ENCODE measurements at regions not wholly inside any gene's neighbourhood (a gene's known extent, or its start where the extent isn't known, plus 50 kb on each side); places are given as distances from the start of the nearest gene placed in this dataset.

GRCh38 chr5:5967944-5968343, 410.4 kb downstream of the MED10 start:
- Histone ChIP-seq H3K23me2 (ENCODE audit: insufficient read length, low read depth, low read length, poor library complexity, severe bottlenecking) (no peaks in the 10 kb centered on the region), H4K91ac (ENCODE audit: insufficient read length, low read depth, low read length) (no peak overlapping the region), H3K14ac (ENCODE audit: insufficient read depth, low read length) (no peak overlapping the region), H3K9ac (ENCODE audit: extremely low read depth, insufficient read length, low read length) (no peak overlapping the region), H3K4ac (ENCODE audit: low read depth, low read length) (no peak overlapping the region), H3K56ac (ENCODE audit: insufficient read length, low read depth, low read length) (no peak overlapping the region), H3K79me2 (ENCODE audit: insufficient read depth, low read length) (no peaks in the 10 kb centered on the region), H3K27ac (ENCODE audit: insufficient read length, low read depth, low read length) (no peak overlapping the region), H2BK15ac (ENCODE audit: low read depth, low read length) (no peak overlapping the region), H3K79me1 (ENCODE audit: insufficient read depth, low read depth, low read length, poor library complexity, severe bottlenecking) (no peaks in the 10 kb centered on the region), H2BK12ac (ENCODE audit: insufficient read length, low read depth, low read length) (no peak overlapping the region), H3T11ph (ENCODE audit: low read length) (no peak overlapping the region), H2AK5ac (ENCODE audit: insufficient read length, low read length) (no peak overlapping the region), H3K4me2 (ENCODE audit: insufficient read depth, insufficient read length, low read length) (no peak overlapping the region), H2BK5ac (ENCODE audit: insufficient read length, low read length) (no peak overlapping the region), H2BK20ac (ENCODE audit: low read depth, low read length, poor library complexity, severe bottlenecking) (no peak overlapping the region), H4K8ac (replicated peaks; ENCODE audit: insufficient read length, low read depth, low read length) (no peak overlapping the region), H2AFZ (ENCODE audit: low read length) (no peak overlapping the region), H3K4me1 (ENCODE audit: insufficient read depth, low read length) (no peaks in the 10 kb centered on the region), H3K18ac (ENCODE audit: insufficient read length, low read depth, low read length) (no peak overlapping the region), H4K20me1 (ENCODE audit: control insufficient read depth, insufficient read depth, insufficient read length) (no peaks in the 10 kb centered on the region), H3K9me3 (ENCODE audit: control insufficient read depth, low read depth, low read length) (peaks cover 9% of the 10 kb centered on the region), H2BK120ac (ENCODE audit: low read depth, low read length, poor library complexity, severe bottlenecking) (no peak overlapping the region), H3K23ac (ENCODE audit: insufficient read length, low read depth, low read length) (no peak overlapping the region), H4K5ac (ENCODE audit: insufficient read length, low read depth, low read length) (no peak overlapping the region), H3K27me3 (ENCODE audit: insufficient read depth, low read length) (no peaks in the 10 kb centered on the region)
- Mint-ChIP-seq H3K36me3 (ENCODE audit: insufficient read depth in 1 of 3, low read depth in 3 of 3) (peaks cover 7 to 16% (median 11%) of the 10 kb centered on the region in 3 experiments), H3K9me3 (peaks cover 12 to 21% of the 10 kb centered on the region in 2 experiments), H3K4me1 (no peaks in the 10 kb centered on the region), H3K27me3 (ENCODE audit: low read depth) (peaks cover 9% of the 10 kb centered on the region), H3K27ac (no peak overlapping the region), H3K4me3 (no peak overlapping the region)
- TF ChIP-seq CTCF (conservative IDR thresholded peaks at IDR 0.05), result no peak
- no CpG with 5 or more reads among the region's 3 CpGs for WGBS (ENCODE audit: extremely low coverage, insufficient read length, low lambda C conversion rate)
- DNase-seq, result no peak
